K562 (cell line): ENCODE measurements at regions not wholly inside any gene's neighbourhood (a gene's known extent, or its start where the extent isn't known, plus 50 kb on each side); places are given as distances from the start of the nearest gene placed in this dataset.

Experiments
- ATAC-seq: fragments of 200-7000 bp; cut with Tn5 transposase; 3 replicates; pipeline ENCODE4 v1.9.1; 2020; ENCODE audit warnings: moderate library complexity
- BruUV-seq: library from RNA; stranded (reverse); fragments of 400-500 nt; replicated peaks from 2 replicates; lab custom pipeline; 2021; lab: Mats Ljungman, UMichigan
- CTCF ChIA-PET: fragments of 300-600 bp; formaldehyde crosslinking; extraction: SDS; loops from one replicate; lab custom pipeline; 2021; ENCODE audit warnings: low intra/inter-chr PET ratio; lab: Yijun Ruan, JAX
- POLR2A ChIA-PET: fragments of 300-600, 350-650 bp; sonication (Branson Sonifier 250); formaldehyde crosslinking; extraction: SDS; loops from one replicate; lab custom pipeline; 2021; ENCODE audit warnings: antibody characterized with exemption, inconsistent platforms; lab: Yijun Ruan, JAX
- DNase-seq, 4 experiments: peaks; one replicate each; pipeline versions ENCODE4 v3.0.0 to v3.0.0-alpha.2; 2011 to 2018; ENCODE audit warnings: low spot score in 3 of 4, mixed read lengths in 3 of 4; ENCODE audit errors: extremely low read depth in 1 of 4
- FAIRE-seq: peaks from 2 replicates; lab custom pipeline; 2011; peaks lifted over from hg19 to GRCh38; lab: Jason Lieb, UNC
- H2AFZ ChIP-seq: 2 replicates; pipeline ENCODE4 v1.6.0; 2011; ENCODE audit warnings: low read depth, low read length, control low read depth, inconsistent platforms
- H3K27ac ChIP-seq: fragments of 200-600 bp; 3 replicates; pipeline ENCODE4 v1.8.0; 2011; ENCODE audit warnings: low read depth, mild to moderate bottlenecking, control low read depth, inconsistent platforms, low read length, moderate library complexity, mixed read lengths; ENCODE audit errors: extremely low read depth
- H3K27me3 ChIP-seq, 2 experiments: fragments of 300-600 bp in 1 of 2; 2 replicates in 1 of 2; 3 replicates in 1 of 2; pipeline versions ENCODE4 v1.6.0 to v1.8.0; 2011; ENCODE audit warnings: inconsistent platforms in 2 of 2, low read length in 2 of 2, mild to moderate bottlenecking in 1 of 2, mixed read lengths in 1 of 2, moderate library complexity in 1 of 2; ENCODE audit not compliant: control insufficient read depth in 2 of 2, insufficient read depth in 2 of 2
- H3K36me3 ChIP-seq: fragments of 300-600 bp; 3 replicates; pipeline ENCODE4 v1.8.0; 2011; ENCODE audit warnings: mild to moderate bottlenecking, low read length, inconsistent platforms; ENCODE audit not compliant: control insufficient read depth, insufficient read depth
- H3K4me1 ChIP-seq, 2 experiments: fragments of 200-600 bp in 1 of 2; replicated peaks in 1 of 2; 2 replicates in 1 of 2; 3 replicates in 1 of 2; pipeline versions ENCODE4 v1.5.1 to v1.8.0; 2011; ENCODE audit warnings: inconsistent platforms in 2 of 2, low read length in 2 of 2, mild to moderate bottlenecking in 1 of 2, mixed read lengths in 1 of 2, moderate library complexity in 1 of 2; ENCODE audit not compliant: control insufficient read depth in 2 of 2, insufficient read depth in 2 of 2
- H3K4me2 ChIP-seq: 2 replicates; pipeline ENCODE4 v1.6.1; 2011; ENCODE audit warnings: low read length, control low read depth, inconsistent platforms, mixed read lengths; ENCODE audit not compliant: insufficient read depth
- H3K4me3 ChIP-seq: fragments of 200-600 bp; sonication (generic), shearing (Covaris generic); 2 replicates; pipeline ENCODE4 v1.5.1; 2016; ENCODE audit warnings: control low read depth, inconsistent platforms
- H3K79me2 ChIP-seq: fragments of 200-600 bp; 3 replicates; pipeline ENCODE4 v1.8.0; 2011; ENCODE audit warnings: low read length, inconsistent platforms; ENCODE audit not compliant: control insufficient read depth, insufficient read depth
- H3K9ac ChIP-seq, 2 experiments: 2 replicates each; pipeline versions ENCODE4 v1.6.0 to v1.6.1; 2011; ENCODE audit warnings: low read depth in 2 of 2, low read length in 2 of 2, control low read depth in 1 of 2, inconsistent platforms in 1 of 2, mild to moderate bottlenecking in 1 of 2, mixed read lengths in 1 of 2; ENCODE audit not compliant: insufficient read depth in 1 of 2
- H3K9me1 ChIP-seq: one replicate; pipeline ENCODE4 v1.6.0; 2011; ENCODE audit warnings: inconsistent platforms, mild to moderate bottlenecking, low read length, moderate library complexity; ENCODE audit not compliant: control insufficient read depth, insufficient read depth
- H3K9me3 ChIP-seq: replicated peaks from 2 replicates; pipeline ENCODE4 v1.5.1; 2011; ENCODE audit warnings: low read depth, low read length, inconsistent platforms; ENCODE audit not compliant: control insufficient read depth, insufficient read depth
- H4K20me1 ChIP-seq: replicated peaks from 2 replicates; pipeline ENCODE4 v1.6.1; 2011; ENCODE audit warnings: low read length, inconsistent platforms, mixed read lengths; ENCODE audit not compliant: control insufficient read depth, insufficient read depth
- DIDO1 ChIP-seq: fragments of 450-650 bp; IDR thresholded peaks from 2 replicates; pipeline ENCODE4 v1.6.1; 2016; ENCODE audit warnings: low read depth, missing biosample characterization, missing genetic modification characterization
- FOXA1 ChIP-seq: fragments of 450-650 bp; IDR thresholded peaks from 2 replicates; pipeline ENCODE4 v1.6.1; 2016; ENCODE audit warnings: mild to moderate bottlenecking, borderline replicate concordance
- RAD21 ChIP-seq, 2 experiments: fragments of 250-450 bp in 1 of 2; fragments of 450-650 bp in 1 of 2; sonication (Bioruptor Pico) in 1 of 2; formaldehyde crosslinking in 1 of 2; IDR thresholded peaks in 1 of 2; conservative IDR thresholded peaks in 1 of 2; 2 replicates each; pipeline versions ENCODE4 v1.4.0 to v1.8.0; 2020 to 2022; ENCODE audit warnings: mild to moderate bottlenecking in 2 of 2, moderate library complexity in 1 of 2
- RBM39 ChIP-seq: fragments of 200-400 bp; formaldehyde crosslinking; optimal IDR thresholded peaks from 2 replicates; pipeline ENCODE3; 2018; ENCODE audit warnings: low read depth, low read length
- SMARCA5 ChIP-seq: fragments of 450-650 bp; IDR thresholded peaks from 2 replicates; pipeline ENCODE4 v1.6.1; 2016
- SMARCE1 ChIP-seq: fragments of 450-650 bp; IDR thresholded peaks from 2 replicates; pipeline ENCODE4 v1.7.1; 2016; ENCODE audit warnings: mild to moderate bottlenecking
- WGBS: fragments of 100-300 bp; shearing (Covaris generic); methylation state at CpG from one replicate; pipeline ENCODE4 v1.1.6; 2016; ENCODE audit warnings: low coverage, mixed read lengths; ENCODE audit not compliant: insufficient coverage; ENCODE audit errors: missing lambda C conversion rate; 5-methylcytosine and 5-hydroxymethylcytosine counted together
- in situ Hi-C: fragments of 300-500 bp; cut with MboI; formaldehyde crosslinking; loops from 4 replicates; pipeline ENCODE4 v1.15.0; 2018; ENCODE audit warnings: inconsistent platforms, mixed read lengths
- intact Hi-C: fragments of 100-400 bp; cut with micrococcal nuclease; formaldehyde crosslinking; loops from 2 replicates; pipeline ENCODE4 v1.14.2; 2022
- TF ChIP-seq, protein P1 (sequence below): fragments of 250-450 bp; sonication (Bioruptor Pico); IDR thresholded peaks from 2 replicates; pipeline ENCODE4 v1.5.0; 2021; ENCODE audit warnings: mild to moderate bottlenecking, moderate library complexity
- TF ChIP-seq, protein P2 (sequence below): fragments of 200-800 bp; sonication (Bioruptor generic); IDR thresholded peaks from 2 replicates; pipeline ENCODE4 v1.6.1; 2017; ENCODE audit warnings: missing genetic modification characterization, missing compliant biosample characterization
- TF ChIP-seq, protein P3 (sequence below): IDR thresholded peaks from 2 replicates; pipeline ENCODE4 v1.6.1; 2011; ENCODE audit not compliant: insufficient read length; ENCODE audit errors: extremely low read depth

DNA sequence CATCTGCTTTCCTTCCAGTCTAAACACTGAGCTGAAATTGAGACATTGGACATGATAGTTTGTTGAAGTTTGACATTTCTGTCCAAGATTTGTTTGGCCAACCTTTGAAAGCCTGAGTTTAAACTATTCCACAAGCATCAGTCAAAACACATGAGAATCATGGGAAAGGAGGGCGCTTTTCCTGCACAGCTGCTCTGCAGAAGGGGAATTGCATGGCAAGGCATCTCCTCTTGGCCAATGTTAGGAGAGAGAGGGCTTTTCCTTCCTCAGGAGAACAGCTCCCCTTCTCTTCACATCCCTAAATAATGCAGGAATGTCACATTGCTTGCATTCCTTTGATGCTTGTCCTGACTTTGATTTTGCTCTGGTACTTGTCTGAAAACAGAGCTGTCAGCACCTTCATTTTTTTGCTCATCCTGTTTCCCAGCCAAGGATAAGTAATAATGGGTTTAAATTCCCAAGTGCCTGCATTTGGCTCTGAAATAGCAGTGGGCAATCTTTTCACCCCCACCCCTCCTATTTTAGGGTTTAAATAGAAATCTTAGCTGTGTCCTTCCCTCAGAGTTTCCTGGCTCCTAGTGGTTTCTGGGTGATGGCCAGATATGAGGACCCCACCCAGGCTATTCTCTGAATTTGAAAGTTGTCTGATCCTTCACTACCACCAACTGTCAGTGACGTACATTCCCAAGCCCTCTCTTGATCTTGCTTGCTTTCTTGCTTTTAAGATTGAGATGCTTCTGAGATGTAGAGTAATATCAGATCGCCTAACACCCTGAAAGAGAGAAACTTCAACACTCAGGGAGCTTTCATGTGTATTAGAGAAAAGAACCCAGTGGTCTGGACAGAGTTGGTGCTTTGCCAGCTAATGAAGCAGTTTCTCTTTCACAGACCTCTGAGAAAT lies 75.2 kb upstream of the NPVF start:
- POLR2A ChIA-PET, result interaction anchor here (0.8 to 1.2 kb wide), 3 partner anchors 21 to 471 kb away, joined by 3 read pairs; no protein-coding TSS in a partner anchor
- TF ChIP-seq RAD21 (CRISPR knock-in tag; conservative IDR thresholded peaks at IDR 0.05 in 1 of 2, IDR thresholded peaks at IDR 0.05 in 1 of 2) (no peak), FOXA1 (no peak), SMARCA5 (no peak), SMARCE1 (no peak), RBM39 (no peak), DIDO1 (tag) (no peak)
- TF ChIP-seq, protein P1, sequence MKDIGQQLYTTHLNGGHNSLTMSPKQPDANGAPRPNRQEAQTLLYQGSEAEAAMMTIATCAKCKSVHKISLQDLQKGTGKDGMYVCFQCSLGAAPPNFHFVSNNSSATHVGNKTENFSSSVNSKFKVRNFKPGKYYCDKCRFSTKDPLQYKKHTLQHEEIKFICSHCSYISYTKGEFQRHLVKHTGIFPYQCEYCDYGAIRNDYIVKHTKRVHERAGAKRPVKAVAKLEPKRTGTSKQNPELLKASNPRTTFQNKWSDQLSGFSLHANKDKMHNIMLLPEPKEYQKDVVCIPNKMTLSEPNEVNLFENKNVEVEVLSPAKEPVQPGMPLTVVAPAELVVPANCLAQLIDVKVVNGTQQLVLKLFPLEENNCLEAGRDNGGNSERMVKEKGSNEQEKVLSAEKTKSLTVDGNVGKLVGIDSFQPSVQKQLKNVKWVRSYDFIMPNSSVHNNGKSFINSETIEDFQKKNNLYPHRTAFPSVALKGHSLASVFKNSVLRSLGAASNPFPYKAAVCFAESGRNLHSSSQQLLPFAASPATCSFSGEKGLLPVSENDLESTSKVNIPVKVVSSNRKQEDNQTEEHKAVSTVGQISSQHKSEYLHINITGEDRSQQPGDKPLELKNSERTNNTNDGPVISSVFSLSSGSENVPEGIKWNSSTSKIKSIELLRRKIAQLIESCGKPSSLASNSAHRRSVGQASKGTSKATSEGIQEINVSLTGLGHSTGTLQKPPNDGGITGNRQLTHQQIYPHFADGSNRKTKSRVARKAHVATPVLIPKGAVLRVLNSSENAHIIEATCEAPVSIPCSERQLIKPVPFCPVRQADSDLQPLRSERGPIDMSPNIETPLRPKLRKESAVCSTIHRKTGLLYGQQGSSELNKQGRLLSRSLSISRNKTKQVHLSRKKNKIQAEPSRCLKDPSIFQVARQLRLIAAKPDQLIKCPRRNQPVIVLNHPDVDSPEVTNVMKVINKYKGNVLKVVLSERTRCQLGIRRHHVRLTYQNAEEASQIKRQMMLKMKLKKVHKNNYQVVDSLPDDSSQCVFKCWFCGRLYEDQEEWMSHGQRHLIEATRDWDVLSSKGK, result no peak
- TF ChIP-seq, protein P2, sequence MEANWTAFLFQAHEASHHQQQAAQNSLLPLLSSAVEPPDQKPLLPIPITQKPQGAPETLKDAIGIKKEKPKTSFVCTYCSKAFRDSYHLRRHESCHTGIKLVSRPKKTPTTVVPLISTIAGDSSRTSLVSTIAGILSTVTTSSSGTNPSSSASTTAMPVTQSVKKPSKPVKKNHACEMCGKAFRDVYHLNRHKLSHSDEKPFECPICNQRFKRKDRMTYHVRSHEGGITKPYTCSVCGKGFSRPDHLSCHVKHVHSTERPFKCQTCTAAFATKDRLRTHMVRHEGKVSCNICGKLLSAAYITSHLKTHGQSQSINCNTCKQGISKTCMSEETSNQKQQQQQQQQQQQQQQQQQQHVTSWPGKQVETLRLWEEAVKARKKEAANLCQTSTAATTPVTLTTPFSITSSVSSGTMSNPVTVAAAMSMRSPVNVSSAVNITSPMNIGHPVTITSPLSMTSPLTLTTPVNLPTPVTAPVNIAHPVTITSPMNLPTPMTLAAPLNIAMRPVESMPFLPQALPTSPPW (CRISPR knock-in tag), result no peak
- TF ChIP-seq, protein P3, sequence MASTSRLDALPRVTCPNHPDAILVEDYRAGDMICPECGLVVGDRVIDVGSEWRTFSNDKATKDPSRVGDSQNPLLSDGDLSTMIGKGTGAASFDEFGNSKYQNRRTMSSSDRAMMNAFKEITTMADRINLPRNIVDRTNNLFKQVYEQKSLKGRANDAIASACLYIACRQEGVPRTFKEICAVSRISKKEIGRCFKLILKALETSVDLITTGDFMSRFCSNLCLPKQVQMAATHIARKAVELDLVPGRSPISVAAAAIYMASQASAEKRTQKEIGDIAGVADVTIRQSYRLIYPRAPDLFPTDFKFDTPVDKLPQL, result no peak

More for the DNA sequence above, 75.2 kb upstream of the NPVF start:
- Histone ChIP-seq H4K20me1 (no peaks in the 10 kb centered on the region; the same call in 1 of the 2 replicates), H3K27ac (no peak overlapping the region), H3K9me1 (no peaks in the 10 kb centered on the region), H3K27me3 (peaks cover 0 to 8% of the 10 kb centered on the region in 2 experiments; a peak in 3 of 5 replicates), H3K4me3 (no peak overlapping the region), H2AFZ (no peak overlapping the region), H3K4me2 (no peak overlapping the region), H3K79me2 (no peaks in the 10 kb centered on the region), H3K9me3 (no peaks in the 10 kb centered on the region), H3K36me3 (no peaks in the 10 kb centered on the region), H3K4me1 (no peaks in the 10 kb centered on the region), H3K9ac (no peak overlapping the region)
- CTCF ChIA-PET, result no interaction called here
- no TSS peak for BruUV-seq
- intact Hi-C loops, result no loop called here
- no peak for FAIRE-seq
- no peak for ATAC-seq
- DNase-seq, result no peak
- in situ Hi-C loops, result no loop called here
- WGBS, result 4% methylated on average over 3 of the region's 3 CpGs
